GM12878 (cell line): ENCODE measurements at regions not wholly inside any gene's neighbourhood (a gene's known extent, or its start where the extent isn't known, plus 50 kb on each side); places are given as distances from the start of the nearest gene placed in this dataset.

Experiments used
- ATAC-seq: fragments of 200-7000 bp; cut with Tn5 transposase; 3 replicates; pipeline ENCODE4 v1.9.1; 2020; ENCODE audit warnings: mild to moderate bottlenecking, moderate library complexity
- BruUV-seq: library from RNA; stranded (reverse); fragments of 400-500 nt; replicated peaks from 2 replicates; lab custom pipeline; 2021; lab: Mats Ljungman, UMichigan
- CTCF ChIA-PET: fragments of 300-600 bp; sonication (Branson Sonifier 250); formaldehyde crosslinking; extraction: SDS; loops from one replicate; lab custom pipeline; 2021; ENCODE audit warnings: inconsistent platforms; lab: Yijun Ruan, JAX
- POLR2A ChIA-PET: fragments of 350-600 bp; formaldehyde crosslinking; extraction: SDS; loops from one replicate; lab custom pipeline; 2021; ENCODE audit warnings: inconsistent platforms; lab: Charles Lee
- RAD21 ChIA-PET: fragments of 300-600 bp; sonication (Branson Sonifier 250); formaldehyde crosslinking; loops from one replicate; lab custom pipeline; 2023; ENCODE audit warnings: antibody characterized with exemption; ENCODE audit not compliant: unreplicated experiment; lab: Charles Lee
- SMC1A ChIA-PET: fragments of 300-600 bp; sonication (Branson Sonifier 250); formaldehyde crosslinking; loops from one replicate; lab custom pipeline; 2023; ENCODE audit not compliant: unreplicated experiment, uncharacterized antibody; lab: Charles Lee
- DNase-seq: peaks from one replicate; pipeline ENCODE4 v3.0.0-alpha.2; 2011; ENCODE audit warnings: low read depth, low spot score
- FAIRE-seq: peaks from 3 replicates; lab custom pipeline; 2011; peaks lifted over from hg19 to GRCh38; lab: Jason Lieb, UNC
- H2AFZ ChIP-seq: 2 replicates; pipeline ENCODE4 v1.6.0; 2011; ENCODE audit warnings: low read depth, low read length, control low read depth; ENCODE audit not compliant: control insufficient read depth
- H3K27ac ChIP-seq: 2 replicates; pipeline ENCODE4 v1.5.1; 2011; ENCODE audit warnings: control low read depth; ENCODE audit not compliant: control insufficient read depth, insufficient read depth
- H3K27me3 ChIP-seq, 2 experiments: replicated peaks in 1 of 2; 2 replicates each; pipeline versions ENCODE4 v1.6.0 to v1.6.1; 2011; ENCODE audit warnings: low read length in 1 of 2; ENCODE audit not compliant: control insufficient read depth in 2 of 2, insufficient read depth in 2 of 2
- H3K36me3 ChIP-seq, 2 experiments: 2 replicates each; pipeline ENCODE4 v1.5.1; 2011; ENCODE audit warnings: low read length in 1 of 2; ENCODE audit not compliant: control insufficient read depth in 2 of 2, insufficient read depth in 2 of 2
- H3K4me1 ChIP-seq: 2 replicates; pipeline ENCODE4 v1.6.1; 2011; ENCODE audit warnings: mild to moderate bottlenecking, low read length, moderate library complexity, mixed read lengths; ENCODE audit not compliant: control insufficient read depth, insufficient read depth
- H3K4me2 ChIP-seq: 2 replicates; pipeline ENCODE4 v1.6.0; 2011; ENCODE audit warnings: control low read depth; ENCODE audit not compliant: control insufficient read depth, insufficient read depth
- H3K4me3 ChIP-seq: fragments of 200-600 bp; sonication (generic); 2 replicates; pipeline ENCODE4 v1.5.1; 2016
- H3K79me2 ChIP-seq: 2 replicates; pipeline ENCODE4 v1.6.0; 2011; ENCODE audit warnings: low read length; ENCODE audit not compliant: control insufficient read depth, insufficient read depth
- H3K9ac ChIP-seq: 2 replicates; pipeline ENCODE4 v1.8.0; 2011; ENCODE audit warnings: low read length, control low read depth, mixed read lengths; ENCODE audit not compliant: control insufficient read depth, insufficient read depth
- H3K9me3 ChIP-seq: replicated peaks from 3 replicates; pipeline ENCODE4 v1.5.1; 2011; ENCODE audit warnings: mild to moderate bottlenecking, low read length; ENCODE audit not compliant: control insufficient read depth, insufficient read depth
- H4K20me1 ChIP-seq: 2 replicates; pipeline ENCODE4 v1.6.0; 2011; ENCODE audit not compliant: control insufficient read depth, insufficient read depth
- CUX1 ChIP-seq: IDR thresholded peaks from 2 replicates; pipeline ENCODE4 v1.6.1; 2012; ENCODE audit warnings: improper control_type of control experiment, low read depth, low read length; ENCODE audit not compliant: insufficient replicate concordance
- E2F4 ChIP-seq: IDR thresholded peaks from 2 replicates; pipeline ENCODE4 v1.6.1; 2012; ENCODE audit warnings: low read depth, low read length, improper control_type of control experiment
- MTA2 ChIP-seq: fragments of 450-650 bp; IDR thresholded peaks from 2 replicates; pipeline ENCODE4 v1.6.1; 2016; ENCODE audit warnings: low read depth, mild to moderate bottlenecking, moderate library complexity
- NFYB ChIP-seq: IDR thresholded peaks from 2 replicates; pipeline ENCODE4 v1.6.1; 2011; ENCODE audit warnings: low read depth, mild to moderate bottlenecking, low read length, improper control_type of control experiment, moderate library complexity; ENCODE audit not compliant: insufficient read depth
- NR2C1 ChIP-seq: fragments of 450-650 bp; IDR thresholded peaks from 2 replicates; pipeline ENCODE4 v1.6.1; 2017; ENCODE audit warnings: antibody characterized with exemption, mild to moderate bottlenecking, moderate library complexity
- PAX8 ChIP-seq: fragments of 450-650 bp; IDR thresholded peaks from 2 replicates; pipeline ENCODE4 v1.6.1; 2017; ENCODE audit warnings: mild to moderate bottlenecking, moderate library complexity
- RAD51 ChIP-seq: fragments of 450-650 bp; IDR thresholded peaks from 2 replicates; pipeline ENCODE4 v1.6.1; 2016; ENCODE audit warnings: moderate library complexity, mild to moderate bottlenecking, inconsistent platforms
- SMAD1 ChIP-seq: fragments of 450-650 bp; IDR thresholded peaks from 2 replicates; pipeline ENCODE4 v1.6.1; 2018; ENCODE audit warnings: mild to moderate bottlenecking, low read depth; ENCODE audit not compliant: partially characterized antibody
- ZNF622 ChIP-seq: fragments of 450-650 bp; IDR thresholded peaks from 2 replicates; pipeline ENCODE4 v1.6.1; 2017; ENCODE audit warnings: mild to moderate bottlenecking, inconsistent platforms
- in situ Hi-C: fragments of 300-500 bp; cut with MboI; formaldehyde crosslinking; loops from 9 replicates; pipeline ENCODE4 v1.14.3; 2018; ENCODE audit warnings: mixed read lengths
- intact Hi-C: fragments of 100-400 bp; cut with micrococcal nuclease; formaldehyde crosslinking; loops from one replicate; pipeline ENCODE4 v1.14.2; 2022; ENCODE audit not compliant: unreplicated experiment

- Histone ChIP-seq H3K4me3 (no peak overlapping the region), H3K27me3 (no peaks in the 10 kb centered on the region; a peak in 1 of 4 replicates), H4K20me1 (no peaks in the 10 kb centered on the region), H3K9me3 (no peaks in the 10 kb centered on the region), H3K36me3 (no peaks in the 10 kb centered on the region), H2AFZ (no peak overlapping the region), H3K4me2 (no peak overlapping the region), H3K9ac (no peak overlapping the region), H3K27ac (no peak overlapping the region), H3K79me2 (no peaks in the 10 kb centered on the region), H3K4me1 (no peaks in the 10 kb centered on the region)
- TF ChIP-seq ZNF622 (no peak), NR2C1 (no peak), SMAD1 (no peak), E2F4 (no peak), CUX1 (no peak), MTA2 (no peak), PAX8 (no peak), RAD51 (no peak), NFYB (no peak)
- intact Hi-C loops (no loop called here), in situ Hi-C loops (no loop called here)
- ChIA-PET SMC1A (no interaction called here), RAD21 (no interaction called here), CTCF (no interaction called here), POLR2A (no interaction called here)
- DNase-seq: no peak
- ATAC-seq: no peak
- FAIRE-seq: no peak
- BruUV-seq: no TSS peak
These were observed 543.0 kb downstream of the MAFB start for GRCh38 chr20:40146071-40146470.
